Hematopoietic multipotent progenitor cell treated with erythropoietin and hydrocortisone succinate and interleukin-3 and kit ligand, for 15 days (in vitro differentiated cells): ENCODE measurements at regions not wholly inside any gene's neighbourhood (a gene's known extent, or its start where the extent isn't known, plus 50 kb on each side); places are given as distances from the start of the nearest gene placed in this dataset.
"Not testable (repeated sequence)": the region's sequence is repeated elsewhere in the genome, so short reads cannot be mapped to it uniquely, and the experiment has no call there.

Experiments
- DNase-seq: peaks from one replicate; pipeline ENCODE4 v3.0.0-alpha.2; 2015; ENCODE audit warnings: low spot score

- no peak for DNase-seq
These were observed 56.6 kb downstream of the SLITRK1 start for GRCh38 chr13:83825676-83826075.

GRCh38 chr13:83824560-83824959 lies 57.7 kb downstream of the SLITRK1 start:
- DNase-seq = no peak

- DNase-seq = no peak
These were observed 58.2 kb downstream of the SLITRK1 start for GRCh38 chr13:83824120-83824519.

GRCh38 chr13:83819611-83820010 lies 62.7 kb downstream of the SLITRK1 start:
- DNase-seq = no peak

GRCh38 chr13:83819156-83819555 lies 63.1 kb downstream of the SLITRK1 start:
- no peak for DNase-seq

- DNase-seq = no peak
These were observed 66.2 kb downstream of the SLITRK1 start for GRCh38 chr13:83816081-83816480.

- DNase-seq = no peak
These were observed 66.7 kb downstream of the SLITRK1 start for GRCh38 chr13:83815598-83815997.

GRCh38 chr13:83810136-83810535 lies 72.1 kb downstream of the SLITRK1 start:
- DNase-seq = no peak

GRCh38 chr13:83804356-83804962 lies 77.8 kb downstream of the SLITRK1 start:
- DNase-seq = no peak

GRCh38 chr13:83798731-83799130 lies 83.5 kb downstream of the SLITRK1 start:
- DNase-seq = no peak

- no peak for DNase-seq
These were observed 85.9 kb downstream of the SLITRK1 start for GRCh38 chr13:83796364-83796763.

- DNase-seq = no peak
These were observed 87.7 kb downstream of the SLITRK1 start for GRCh38 chr13:83794583-83794982.

- DNase-seq = no peak
These were observed 102.0 kb downstream of the SLITRK1 start for GRCh38 chr13:83780227-83780626.

GRCh38 chr13:83773961-83774360 lies 108.3 kb downstream of the SLITRK1 start:
- no peak for DNase-seq

- DNase-seq = no peak
These were observed 116.5 kb downstream of the SLITRK1 start for GRCh38 chr13:83765796-83766195.

- no peak for DNase-seq
These were observed 120.6 kb downstream of the SLITRK1 start for GRCh38 chr13:83761631-83762030.

- DNase-seq = not testable (repeated sequence)
These were observed 127.1 kb downstream of the SLITRK1 start for GRCh38 chr13:83755210-83755609.

GRCh38 chr13:83753912-83754624 lies 128.2 kb downstream of the SLITRK1 start:
- DNase-seq = no peak

- no peak for DNase-seq
These were observed 130.1 kb downstream of the SLITRK1 start for GRCh38 chr13:83752141-83752540.

- no peak for DNase-seq
These were observed 141.7 kb downstream of the SLITRK1 start for GRCh38 chr13:83740622-83741021.

GRCh38 chr13:83738407-83738806 lies 143.9 kb downstream of the SLITRK1 start:
- DNase-seq = no peak

- DNase-seq = no peak
These were observed 149.0 kb downstream of the SLITRK1 start for GRCh38 chr13:83733293-83733692.

GRCh38 chr13:83732755-83733154 lies 149.5 kb downstream of the SLITRK1 start:
- DNase-seq = no peak

- no peak for DNase-seq
These were observed 151.2 kb downstream of the SLITRK1 start for GRCh38 chr13:83731113-83731512.
